Cardiac muscle cell (in vitro differentiated cells and primary cell): ENCODE measurements at regions not wholly inside any gene's neighbourhood (a gene's known extent, or its start where the extent isn't known, plus 50 kb on each side); places are given as distances from the start of the nearest gene placed in this dataset.

Experiments used
- DNase-seq, 2 donors: peaks; one replicate each; pipeline versions ENCODE4 v3.0.0 to v3.0.0-alpha.2; 2010 to 2017; ENCODE audit warnings: low read depth in 1 of 2, low spot score in 1 of 2
- H3K27ac ChIP-seq: fragments of 200-600 bp; sonication (generic); 2 replicates; pipeline ENCODE4 v1.5.1; 2016
- H3K27me3 ChIP-seq: fragments of 200-600 bp; sonication (generic); 2 replicates; pipeline ENCODE4 v1.6.0; 2016; ENCODE audit warnings: control low read depth
- H3K36me3 ChIP-seq: fragments of 200-600 bp; sonication (generic); 2 replicates; pipeline ENCODE4 v1.5.1; 2016; ENCODE audit warnings: control low read depth
- H3K4me1 ChIP-seq: fragments of 200-600 bp; sonication (generic); 2 replicates; pipeline ENCODE4 v1.8.1; 2017; ENCODE audit warnings: low read depth, mild to moderate bottlenecking, mixed run types
- H3K4me3 ChIP-seq: fragments of 200-600 bp; sonication (generic); 2 replicates; pipeline ENCODE4 v1.5.1; 2016; ENCODE audit warnings: mild to moderate bottlenecking
- H3K9me3 ChIP-seq: fragments of 200-600 bp; sonication (generic); 2 replicates; pipeline ENCODE4 v1.5.1; 2017; ENCODE audit warnings: low read depth, mild to moderate bottlenecking, control low read depth
- CTCF ChIP-seq: IDR thresholded peaks from 2 replicates; pipeline ENCODE4 v1.5.1; 2012; ENCODE audit warnings: low read depth, mild to moderate bottlenecking, low read length

DNA sequence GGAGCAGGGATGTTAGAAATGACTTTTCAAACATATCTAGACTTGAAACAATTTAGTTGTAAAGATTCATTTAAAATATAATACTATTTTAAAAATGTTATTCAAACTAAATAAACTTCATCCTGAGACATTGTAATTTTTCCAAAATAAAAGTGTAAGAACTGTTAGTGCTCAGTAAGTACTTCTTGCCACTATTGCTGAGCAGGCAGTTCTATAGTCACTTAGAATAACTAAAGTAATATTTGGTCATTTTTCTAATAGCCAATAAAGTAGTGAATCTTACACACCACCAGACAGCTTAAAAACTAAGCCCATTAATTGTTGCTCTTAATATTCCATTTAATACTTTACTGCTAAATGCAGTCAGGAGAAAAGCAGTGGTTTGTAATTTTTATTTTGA, 1120.0 kb upstream of the CDH10 start:
- DNase-seq = no peak
- TF ChIP-seq CTCF = no peak
- no peaks in the 10 kb centered on the region for H3K9me3 ChIP-seq
- no peak overlapping the region for H3K27ac ChIP-seq
- no peaks in the 10 kb centered on the region for H3K4me1 ChIP-seq
- no peak overlapping the region for H3K4me3 ChIP-seq
- no peaks in the 10 kb centered on the region for H3K36me3 ChIP-seq
- H3K27me3 ChIP-seq = no peaks in the 10 kb centered on the region

GRCh38 chr5:25763781-25764180, 1119.0 kb upstream of the CDH10 start:
- H3K9me3 ChIP-seq = no peaks in the 10 kb centered on the region
- H3K4me1 ChIP-seq = no peaks in the 10 kb centered on the region
- H3K27ac ChIP-seq = no peak overlapping the region
- DNase-seq = no peak
- no peak for TF ChIP-seq CTCF
- no peaks in the 10 kb centered on the region for H3K36me3 ChIP-seq
- no peak overlapping the region for H3K4me3 ChIP-seq
- no peaks in the 10 kb centered on the region for H3K27me3 ChIP-seq

DNA sequence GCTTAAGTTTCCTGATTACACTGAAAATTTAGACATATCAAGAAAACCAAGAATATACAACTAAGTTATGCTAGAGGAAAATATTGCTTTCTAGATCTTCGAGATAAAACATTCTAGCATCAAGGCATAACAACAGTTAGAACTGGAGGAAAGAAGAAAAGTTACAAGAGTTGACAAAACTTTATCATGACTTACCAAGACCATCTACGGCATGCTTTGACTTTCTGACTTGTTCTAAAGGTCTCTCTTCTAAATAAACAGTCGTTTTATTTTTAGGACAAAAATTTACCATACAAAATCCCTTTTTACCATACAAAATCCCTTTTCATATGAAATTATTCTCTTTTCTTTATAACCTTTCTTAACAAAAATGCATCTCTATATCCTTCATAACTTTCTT, 1110.1 kb upstream of the CDH10 start:
- no peaks in the 10 kb centered on the region for H3K27me3 ChIP-seq
- H3K9me3 ChIP-seq = no peaks in the 10 kb centered on the region
- H3K4me3 ChIP-seq = no peak overlapping the region
- no peak for TF ChIP-seq CTCF
- H3K27ac ChIP-seq = no peak overlapping the region
- DNase-seq = no peak
- no peaks in the 10 kb centered on the region for H3K36me3 ChIP-seq
- H3K4me1 ChIP-seq = no peaks in the 10 kb centered on the region

DNA sequence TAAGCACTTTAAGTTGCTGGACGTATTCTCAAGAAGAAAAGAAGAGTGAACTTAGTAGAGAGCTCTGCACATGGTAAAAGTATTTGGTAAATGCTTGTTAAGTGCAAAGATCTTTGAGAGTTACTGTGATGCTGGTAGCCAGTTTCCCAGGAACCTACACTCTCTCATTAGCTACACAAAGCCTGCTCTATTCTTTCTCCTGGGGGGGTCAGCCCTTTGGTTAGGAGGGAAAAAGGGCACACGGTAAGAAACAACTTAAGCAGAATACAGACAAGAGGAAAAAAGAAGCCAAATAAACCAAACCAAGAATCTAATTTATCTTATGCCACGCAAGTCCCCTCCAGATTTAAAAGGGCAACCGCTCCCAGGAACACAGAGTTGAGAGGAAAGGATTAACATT, 1100.1 kb upstream of the CDH10 start:
- no peak overlapping the region for H3K4me3 ChIP-seq
- no peaks in the 10 kb centered on the region for H3K4me1 ChIP-seq
- DNase-seq = no peak
- TF ChIP-seq CTCF = no peak
- no peaks in the 10 kb centered on the region for H3K27me3 ChIP-seq
- no peak overlapping the region for H3K27ac ChIP-seq
- H3K36me3 ChIP-seq = no peaks in the 10 kb centered on the region
- no peaks in the 10 kb centered on the region for H3K9me3 ChIP-seq

DNA sequence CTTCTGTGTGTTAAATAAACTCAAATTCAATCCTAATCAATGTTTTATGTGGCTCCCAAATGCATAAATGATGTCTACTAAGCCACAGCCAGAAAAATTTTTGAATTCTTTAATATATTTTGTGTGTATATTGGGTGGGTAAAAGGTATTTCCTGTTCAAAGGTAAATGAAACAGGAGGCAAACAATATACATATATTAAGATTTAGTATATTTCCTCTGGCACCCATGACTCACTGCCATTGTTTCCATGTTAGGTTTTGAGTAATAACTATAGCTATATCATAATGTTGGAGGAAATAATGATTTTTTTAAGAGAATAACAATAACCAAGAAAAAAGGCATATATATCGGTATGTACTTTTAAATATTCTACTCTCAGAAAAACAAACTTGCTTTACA, 1071.9 kb upstream of the CDH10 start:
- no peaks in the 10 kb centered on the region for H3K9me3 ChIP-seq
- no peaks in the 10 kb centered on the region for H3K36me3 ChIP-seq
- no peaks in the 10 kb centered on the region for H3K4me1 ChIP-seq
- H3K4me3 ChIP-seq = no peak overlapping the region
- no peaks in the 10 kb centered on the region for H3K27me3 ChIP-seq
- no peak overlapping the region for H3K27ac ChIP-seq
- no peak for DNase-seq
- no peak for TF ChIP-seq CTCF

DNA sequence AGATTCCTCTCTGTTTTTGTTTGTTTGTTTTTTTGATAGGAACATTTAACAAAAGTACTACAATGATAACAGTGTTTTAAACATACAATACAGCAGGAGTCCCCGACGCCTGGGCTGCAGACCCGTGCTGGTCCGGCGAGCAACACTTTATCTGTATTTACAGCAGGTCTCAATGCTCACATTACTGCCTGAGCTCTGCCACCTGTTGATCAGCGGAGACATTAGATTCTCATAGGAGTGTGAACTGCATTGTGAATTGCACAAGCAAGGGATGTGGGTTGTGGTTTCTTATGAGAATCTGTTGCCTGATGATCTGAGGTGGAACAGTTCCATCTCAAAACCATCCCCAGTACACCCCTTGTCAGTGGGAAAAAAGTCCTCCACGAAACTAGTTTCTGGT, 1068.5 kb upstream of the CDH10 start:
- TF ChIP-seq CTCF = no peak
- Histone ChIP-seq H3K9me3 (no peaks in the 10 kb centered on the region), H3K4me1 (no peaks in the 10 kb centered on the region), H3K27me3 (no peaks in the 10 kb centered on the region), H3K27ac (no peak overlapping the region), H3K36me3 (no peaks in the 10 kb centered on the region), H3K4me3 (no peak overlapping the region)
- DNase-seq = peak in 1 of 2 donors; percentile 3
